ENCODE measurements at regions not wholly inside any gene's neighbourhood (a gene's known extent, or its start where the extent isn't known, plus 50 kb on each side); places are given as distances from the start of the nearest gene placed in this dataset.

DNA sequence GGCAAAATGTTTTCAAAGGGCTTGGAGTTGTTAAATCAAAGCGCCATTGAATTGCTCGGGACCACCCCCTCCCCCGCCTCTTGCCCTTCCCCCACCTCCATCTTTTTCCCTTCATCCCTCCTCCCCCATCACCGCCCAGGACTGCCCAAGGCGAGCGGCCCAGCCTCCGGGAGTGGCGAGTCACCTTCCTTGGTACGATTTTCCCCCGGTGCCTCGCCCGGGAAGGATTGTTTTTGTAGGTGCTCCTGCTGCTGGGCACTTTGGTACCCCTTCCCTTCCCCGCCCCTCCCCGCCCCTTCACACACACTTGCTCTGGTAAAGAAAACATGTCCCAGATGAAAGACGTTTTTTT, 61.2 kb downstream of the TMEM174 start:
- Mint-ChIP-seq H3K9me3 (no peaks in the 10 kb centered on the region), H3K4me1 (no peaks in the 10 kb centered on the region), H3K27ac (no peak overlapping the region), H3K4me3 (peak overlapping the region; percentile 61), H3K27me3 (peaks cover 60% of the 10 kb centered on the region), H3K36me3 (ENCODE audit: low read depth) (no peaks in the 10 kb centered on the region)
- no peak for ATAC-seq (replicated peaks)

DNA sequence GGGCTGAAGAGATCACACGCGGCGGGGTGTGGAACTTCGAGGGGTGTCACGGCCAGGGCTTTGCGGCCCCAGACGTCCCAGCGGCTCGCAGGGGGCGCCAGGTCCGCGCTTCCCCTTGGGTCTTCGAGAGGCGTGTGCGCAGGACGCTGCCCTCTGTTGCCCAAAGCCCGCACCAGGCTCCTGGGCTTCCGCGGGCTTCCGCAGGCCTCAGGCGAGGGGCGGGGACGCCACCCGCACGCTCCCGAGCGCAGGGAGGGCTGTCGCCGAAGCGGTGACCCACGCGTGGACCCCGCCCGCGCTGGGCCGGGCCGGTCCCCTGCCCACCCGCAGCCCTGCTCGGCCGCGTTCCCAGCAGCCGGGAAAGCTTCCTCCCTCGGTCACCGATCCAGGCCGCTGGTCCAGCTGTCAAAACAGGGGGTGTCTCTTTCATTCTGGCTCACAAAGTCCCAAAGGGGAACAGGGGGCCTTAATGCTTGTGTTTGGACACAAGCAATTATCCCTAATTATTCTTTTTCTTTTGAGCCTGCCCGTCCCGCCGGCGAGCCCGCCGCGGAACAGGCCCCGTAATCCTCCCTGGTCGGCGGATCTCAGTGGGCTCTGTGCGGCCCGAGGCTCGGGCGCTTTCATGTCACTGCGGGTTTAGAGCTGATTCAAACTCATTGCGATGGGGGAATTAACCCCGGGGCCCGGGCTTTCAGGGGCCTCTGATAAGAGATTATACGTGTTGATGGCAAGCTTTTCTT, 60.6 kb downstream of the TMEM174 start:
- no peaks in the 10 kb centered on the region for H3K9me3 Mint-ChIP-seq
- peaks cover 63% of the 10 kb centered on the region for H3K27me3 Mint-ChIP-seq
- H3K4me1 Mint-ChIP-seq: no peaks in the 10 kb centered on the region
- peak overlapping the region; percentile 61 for H3K4me3 Mint-ChIP-seq
- no peak overlapping the region for H3K27ac Mint-ChIP-seq
- ATAC-seq (replicated peaks): no peak
- no peaks in the 10 kb centered on the region for H3K36me3 Mint-ChIP-seq (ENCODE audit: low read depth)

DNA sequence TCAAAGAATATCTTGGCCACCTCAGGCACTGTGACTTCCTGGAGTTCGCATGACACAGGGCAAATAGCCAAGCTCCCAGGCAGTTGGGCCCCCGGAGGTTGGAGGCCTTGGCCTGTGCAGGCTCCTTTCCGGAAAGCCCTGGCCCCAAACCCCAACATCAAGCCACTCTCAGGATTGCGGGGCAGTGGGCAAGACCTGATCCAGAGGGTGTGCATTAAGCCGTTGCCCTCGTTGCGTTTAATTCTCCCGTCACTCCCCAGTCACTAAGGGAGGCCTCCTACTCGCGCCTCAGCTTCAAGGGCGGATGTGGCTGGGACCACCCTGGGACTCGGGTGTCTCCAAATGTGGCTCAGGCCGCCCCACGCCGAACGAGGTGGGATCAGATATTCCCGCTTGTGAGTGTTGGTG, 60.1 kb downstream of the TMEM174 start:
- Mint-ChIP-seq H3K9me3 (no peaks in the 10 kb centered on the region), H3K27me3 (peaks cover 69% of the 10 kb centered on the region), H3K4me3 (peak overlapping the region; percentile 39), H3K36me3 (ENCODE audit: low read depth) (no peaks in the 10 kb centered on the region), H3K4me1 (no peaks in the 10 kb centered on the region), H3K27ac (no peak overlapping the region)
- no peak for ATAC-seq (replicated peaks)

DNA sequence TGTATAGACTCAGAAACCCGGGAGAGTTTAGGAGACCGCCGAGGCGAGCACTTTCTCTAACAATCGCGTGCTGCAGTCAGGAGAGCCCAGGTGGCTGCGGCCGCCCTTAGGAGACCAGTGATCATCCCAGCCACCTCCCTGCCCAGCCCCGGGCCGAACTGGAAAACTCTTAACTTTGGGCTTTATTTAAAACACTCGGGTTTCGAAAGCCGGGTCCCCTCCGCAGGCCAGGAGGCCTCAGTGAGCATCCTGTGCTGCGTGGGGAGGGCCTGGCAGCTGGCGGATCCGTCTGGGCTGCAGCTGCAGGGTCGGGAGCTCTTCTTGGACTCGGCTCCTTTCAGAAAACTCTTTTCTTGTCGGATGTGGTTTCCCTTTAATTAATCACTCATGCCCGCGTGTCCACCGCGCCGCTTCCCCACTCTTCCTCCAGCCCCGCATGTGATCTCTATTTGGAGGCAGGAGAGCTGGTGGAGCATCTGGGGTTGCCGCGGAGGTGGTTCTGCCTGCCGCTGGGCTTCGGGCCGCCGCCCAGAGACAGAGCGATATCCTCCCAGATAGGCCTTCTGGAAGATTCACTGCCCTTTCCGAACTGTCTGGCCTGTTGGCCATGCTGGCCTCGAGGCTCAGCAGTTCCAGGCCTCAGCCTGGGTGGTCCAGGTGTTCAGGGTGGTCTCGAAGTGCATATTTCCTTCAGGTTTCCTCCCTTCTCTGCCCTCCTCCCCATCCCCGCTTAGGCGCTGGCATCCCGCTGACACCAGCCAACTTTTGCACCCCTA, 59.5 kb downstream of the TMEM174 start:
- no peak for ATAC-seq (replicated peaks)
- Mint-ChIP-seq H3K4me3 (peak overlapping the region; percentile 39), H3K27ac (no peak overlapping the region)

DNA sequence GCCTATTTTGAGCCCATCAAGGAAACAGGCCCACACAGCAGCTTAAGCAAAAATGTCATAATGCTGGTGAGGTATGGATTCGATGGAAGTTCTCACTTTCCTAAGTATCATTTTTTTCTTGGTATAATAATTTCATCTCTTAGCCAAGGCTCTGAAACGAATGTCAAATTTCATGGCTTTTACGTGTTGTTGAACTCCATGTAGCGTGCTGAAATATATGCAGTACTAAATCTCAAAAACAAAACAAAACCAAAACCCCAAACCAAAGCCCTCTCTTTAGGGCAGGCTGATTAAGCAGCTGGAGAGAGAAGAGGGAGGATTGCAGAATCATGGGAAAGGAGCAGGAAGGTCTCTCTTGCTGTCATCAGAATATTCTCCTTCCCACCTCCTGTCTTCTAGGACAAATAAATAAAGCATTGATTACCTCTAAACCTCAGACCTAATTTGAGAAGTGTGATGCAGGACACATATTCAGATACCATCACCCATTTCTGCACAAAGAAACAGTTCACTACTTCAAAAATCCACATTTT, 58.3 kb downstream of the TMEM174 start:
- no peaks in the 10 kb centered on the region for H3K4me1 Mint-ChIP-seq
- ATAC-seq (replicated peaks): no peak
- no peak overlapping the region for H3K27ac Mint-ChIP-seq
- no peaks in the 10 kb centered on the region for H3K36me3 Mint-ChIP-seq (ENCODE audit: low read depth)
- H3K4me3 Mint-ChIP-seq: peak overlapping the region; percentile 39
- peaks cover 71% of the 10 kb centered on the region for H3K27me3 Mint-ChIP-seq
- H3K9me3 Mint-ChIP-seq: no peaks in the 10 kb centered on the region

More for the DNA sequence above, 59.5 kb downstream of the TMEM174 start:
- Mint-ChIP-seq H3K4me1 (no peaks in the 10 kb centered on the region), H3K36me3 (ENCODE audit: low read depth) (no peaks in the 10 kb centered on the region), H3K9me3 (no peaks in the 10 kb centered on the region), H3K27me3 (peaks cover 70% of the 10 kb centered on the region)

DNA sequence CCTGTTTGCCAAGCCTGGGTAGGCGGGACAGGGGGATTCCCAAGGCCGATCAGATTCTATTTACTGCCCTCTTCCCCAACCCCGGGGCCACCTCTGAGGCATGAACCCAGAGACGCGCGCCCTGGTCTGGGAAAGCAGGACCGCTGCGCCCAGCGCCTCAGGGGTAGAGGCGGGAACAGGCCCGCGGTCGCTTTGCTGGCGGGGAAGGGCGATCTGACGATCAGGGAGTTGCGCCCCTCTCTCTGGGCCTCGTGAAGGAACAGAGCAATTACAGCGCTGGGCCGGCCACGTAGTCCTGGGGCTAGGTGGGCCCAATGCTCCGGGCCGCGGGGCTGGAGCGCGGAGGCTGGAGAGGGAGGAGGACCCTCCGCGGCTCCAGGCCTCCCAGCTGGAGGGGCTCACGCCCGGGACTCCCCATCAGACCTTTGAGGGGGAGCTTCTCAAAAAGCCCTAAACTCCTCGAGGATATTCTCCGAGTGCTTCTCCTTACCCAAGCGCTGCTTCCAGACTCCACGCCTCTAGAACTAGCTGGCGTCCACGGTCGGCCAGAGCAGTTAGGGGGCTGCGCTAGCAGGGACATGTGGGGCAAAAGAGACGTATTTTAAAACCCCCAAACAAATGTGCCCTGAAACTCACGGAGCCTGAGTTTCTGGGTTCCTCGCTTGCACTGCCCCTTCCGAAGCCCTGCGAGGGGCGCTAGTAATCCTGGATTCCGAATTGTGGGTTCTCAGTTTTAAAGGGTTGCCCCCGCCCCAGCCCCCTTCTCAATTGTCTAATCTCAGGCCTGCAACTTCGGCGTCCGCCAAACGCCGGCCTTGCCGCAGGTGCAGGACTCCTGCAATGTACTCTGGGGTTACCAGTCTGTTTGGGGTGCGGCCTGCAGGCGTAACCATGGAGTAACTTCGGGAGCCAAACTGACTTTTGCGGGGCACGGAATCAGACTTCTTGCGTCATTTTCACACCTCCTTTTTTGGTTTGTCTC, 57.6 kb downstream of the TMEM174 start:
- ATAC-seq (replicated peaks): no peak
- Mint-ChIP-seq H3K27ac (no peak overlapping the region), H3K4me3 (no peak overlapping the region), H3K9me3 (no peaks in the 10 kb centered on the region), H3K36me3 (ENCODE audit: low read depth) (no peaks in the 10 kb centered on the region), H3K4me1 (no peaks in the 10 kb centered on the region), H3K27me3 (peaks cover 67% of the 10 kb centered on the region)

DNA sequence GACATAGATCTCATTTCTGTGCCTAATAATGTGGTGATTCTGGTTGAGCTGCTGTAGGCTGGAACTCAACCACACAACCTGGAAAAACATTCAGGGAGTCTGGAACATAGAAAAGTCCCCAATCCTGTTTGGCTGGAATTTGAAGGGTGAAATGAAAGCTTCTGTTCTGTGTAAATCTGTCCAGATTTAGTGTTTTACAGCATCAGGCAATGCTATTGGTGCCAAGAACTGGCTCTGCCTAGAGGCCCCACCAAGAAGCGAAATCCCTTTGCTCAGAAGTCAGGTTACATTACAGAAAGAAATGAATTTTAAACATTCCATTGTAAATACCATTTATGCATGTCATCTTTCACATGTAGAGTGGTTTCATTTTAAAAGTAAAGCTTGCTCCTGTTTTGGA, 56.3 kb downstream of the TMEM174 start:
- Mint-ChIP-seq H3K4me1 (no peaks in the 10 kb centered on the region), H3K27me3 (peaks cover 63% of the 10 kb centered on the region), H3K9me3 (no peaks in the 10 kb centered on the region), H3K36me3 (ENCODE audit: low read depth) (no peaks in the 10 kb centered on the region), H3K27ac (no peak overlapping the region), H3K4me3 (no peak overlapping the region)
- ATAC-seq (replicated peaks): no peak

DNA sequence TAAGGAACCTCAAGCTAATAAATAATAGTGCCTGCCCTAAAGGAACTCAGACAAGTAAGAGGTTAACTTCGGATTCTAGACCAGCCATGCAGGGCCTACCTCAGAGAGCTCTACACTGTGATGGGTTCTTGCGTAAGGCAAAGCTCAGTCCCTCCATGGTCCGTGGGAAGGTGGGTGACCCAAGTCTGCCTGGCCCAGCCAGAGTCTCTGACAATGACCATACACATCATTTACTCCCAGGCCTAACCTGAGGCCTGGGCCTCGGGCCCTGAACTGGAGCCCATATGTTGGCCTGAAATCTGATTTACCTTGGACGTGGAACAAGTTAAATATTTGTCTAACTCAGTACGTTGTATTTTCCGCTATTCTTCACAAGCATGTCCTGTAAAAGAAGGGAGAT, 55.1 kb downstream of the TMEM174 start:
- H3K27ac Mint-ChIP-seq: no peak overlapping the region
- no peaks in the 10 kb centered on the region for H3K36me3 Mint-ChIP-seq (ENCODE audit: low read depth)
- H3K4me3 Mint-ChIP-seq: no peak overlapping the region
- no peaks in the 10 kb centered on the region for H3K4me1 Mint-ChIP-seq
- no peaks in the 10 kb centered on the region for H3K9me3 Mint-ChIP-seq
- no peak for ATAC-seq (replicated peaks)
- peaks cover 58% of the 10 kb centered on the region for H3K27me3 Mint-ChIP-seq

Measured in activated T-helper 17 cell treated with anti-CD3 and anti-CD28 coated beads, Interleukin-2, amount 50 U/mL, for 72 hours (primary cell).